ENCODE measurements at regions not wholly inside any gene's neighbourhood (a gene's known extent, or its start where the extent isn't known, plus 50 kb on each side); places are given as distances from the start of the nearest gene placed in this dataset.

- ChIA-PET RAD21 (ENCODE audit: low non-redundant PET in 1 of 2, low total read pairs in 2 of 2, uncharacterized antibody in 2 of 2, unreplicated experiment in 2 of 2) (no interaction called here), POLR2A (no interaction called here), CTCF (no interaction called here)
- ATAC-seq (no peak), DNase-seq (ENCODE audit: low read depth, low spot score) (no peak)
- H3K79me2 ChIP-seq (ENCODE audit: insufficient read depth, low read length): no peaks in the 10 kb centered on the region
- H3K27me3 ChIP-seq (ENCODE audit: insufficient read depth, low read length): no peaks in the 10 kb centered on the region
- H3K36me3 ChIP-seq (ENCODE audit: control insufficient read depth in 1 of 2, insufficient read depth in 2 of 2, low read length in 2 of 2): no peaks in the 10 kb centered on the region
- H3K4me3 ChIP-seq (replicated peaks in 1 of 2; ENCODE audit: low read depth in 1 of 2, low read length in 2 of 2): no peak overlapping the region
- H3K9me3 ChIP-seq (ENCODE audit: control insufficient read depth in 1 of 2, insufficient read depth in 1 of 2, low read depth in 1 of 2, low read length in 2 of 2): peaks cover 4 to 32% of the 10 kb centered on the region in 2 experiments; a peak in 2 of 4 replicates
- no peaks in the 10 kb centered on the region for H3K4me1 ChIP-seq (ENCODE audit: control insufficient read depth in 1 of 2, insufficient read depth in 2 of 2, low read length in 2 of 2)
- intact Hi-C loops (cut with micrococcal nuclease): no loop called here
- no peaks in the 10 kb centered on the region for H3K9me2 ChIP-seq (ENCODE audit: insufficient read depth)
- H3K9ac ChIP-seq (ENCODE audit: low read length): no peak overlapping the region
- no peaks in the 10 kb centered on the region for H4K20me1 ChIP-seq (ENCODE audit: insufficient read depth)
- H2AFZ ChIP-seq (ENCODE audit: low read depth, low read length, poor library complexity, severe bottlenecking): no peak overlapping the region
- H3K4me2 ChIP-seq (ENCODE audit: low read length): no peak overlapping the region
- TF ChIP-seq RAD21 (IDR thresholded peaks at IDR 0.05; ENCODE audit: low read depth) (no peak), ZFX (IDR thresholded peaks at IDR 0.05) (no peak), SRF (IDR thresholded peaks at IDR 0.05; ENCODE audit: low read depth) (no peak), SP1 (IDR thresholded peaks at IDR 0.05; ENCODE audit: low read depth) (no peak), FOSL1 (IDR thresholded peaks at IDR 0.05; ENCODE audit: low read depth) (no peak), CTCF (IDR thresholded peaks at IDR 0.05 in 2 of 3, conservative IDR thresholded peaks at IDR 0.05 in 1 of 3; ENCODE audit: borderline replicate concordance in 1 of 3, insufficient read depth in 1 of 3, low read depth in 2 of 3, low read length in 2 of 3) (no peak), YY1 (IDR thresholded peaks at IDR 0.05; ENCODE audit: extremely low read depth, insufficient replicate concordance, low read depth, low read length) (no peak), ZBTB33 (IDR thresholded peaks at IDR 0.05; ENCODE audit: extremely low read depth, insufficient replicate concordance, low read length) (no peak)
- H3K27ac ChIP-seq (ENCODE audit: low read depth, low read length): no peak overlapping the region
- BruUV-seq (replicated peaks): no TSS peak
These were observed 739.7 kb upstream of the ANKRD30A start for GRCh38 chr10:36385693-36386092.
